HAP-1 (cell line): ENCODE measurements at regions not wholly inside any gene's neighbourhood (a gene's known extent, or its start where the extent isn't known, plus 50 kb on each side); places are given as distances from the start of the nearest gene placed in this dataset.
"Not testable (repeated sequence)": the region's sequence is repeated elsewhere in the genome, so short reads cannot be mapped to it uniquely, and the experiment has no call there.

Experiments used
- DNase-seq, 2 experiments: peaks; one replicate each; pipeline ENCODE4 v3.0.0-alpha.2; 2016 to 2020; ENCODE audit warnings: low spot score in 2 of 2
- H3K27me3 ChIP-seq: fragments of 250-450 bp; sonication (Bioruptor Pico); 2 replicates; pipeline ENCODE4 v1.5.1; 2020; ENCODE audit warnings: low read depth, mild to moderate bottlenecking, moderate library complexity
- H3K36me3 ChIP-seq: fragments of 250-450 bp; sonication (Bioruptor Pico); replicated peaks from 2 replicates; pipeline ENCODE4 v1.5.1; 2020; ENCODE audit warnings: mild to moderate bottlenecking
- H3K4me1 ChIP-seq: fragments of 250-450 bp; sonication (Bioruptor Pico); 2 replicates; pipeline ENCODE4 v1.5.1; 2020; ENCODE audit warnings: mild to moderate bottlenecking
- H3K4me3 ChIP-seq: fragments of 250-450 bp; sonication (Bioruptor Pico); 2 replicates; pipeline ENCODE4 v1.5.1; 2020; ENCODE audit warnings: mild to moderate bottlenecking, moderate library complexity
- H3K9me3 ChIP-seq: fragments of 250-450 bp; sonication (Bioruptor Pico); 2 replicates; pipeline ENCODE4 v1.5.1; 2020; ENCODE audit warnings: mild to moderate bottlenecking, moderate library complexity
- in situ Hi-C: fragments of 300-500 bp; cut with MboI; formaldehyde crosslinking; loops from 3 replicates; pipeline ENCODE4 v1.14.3; 2020; ENCODE audit warnings: low sequenced_read_pairs, inconsistent platforms, mixed read lengths

DNA sequence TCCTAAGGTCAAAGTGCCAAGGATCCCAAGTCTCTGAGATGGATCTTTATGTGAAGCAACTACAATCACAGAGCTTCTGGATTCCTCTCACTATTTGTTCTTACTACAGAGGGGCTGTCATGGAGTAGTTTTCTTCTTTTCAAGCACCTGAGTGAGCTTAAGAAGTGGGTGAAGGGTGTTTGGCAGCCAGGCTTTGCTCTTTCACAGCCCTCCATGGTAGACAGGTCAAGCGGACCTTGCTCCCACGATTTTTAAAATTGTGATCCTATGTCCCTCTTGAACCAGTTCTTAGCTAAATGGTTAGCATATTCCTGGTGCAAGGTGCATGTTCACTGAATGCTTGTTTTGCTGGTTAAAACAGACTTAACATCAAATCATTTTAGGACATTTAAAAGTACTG is 332.2 kb downstream of the GADD45G start:
- H3K9me3 ChIP-seq, result no peaks in the 10 kb centered on the region; the same call in 1 of the 2 replicates
- in situ Hi-C loops, result no loop called here
- H3K4me1 ChIP-seq, result no peaks in the 10 kb centered on the region
- H3K36me3 ChIP-seq, result no peaks in the 10 kb centered on the region
- no peak for DNase-seq
- no peak overlapping the region for H3K4me3 ChIP-seq
- H3K27me3 ChIP-seq, result peaks cover 10% of the 10 kb centered on the region

GRCh38 chr9:89939181-89939580 is 334.4 kb downstream of the GADD45G start:
- no peaks in the 10 kb centered on the region for H3K36me3 ChIP-seq
- in situ Hi-C loops, result no loop called here
- DNase-seq, result no peak
- no peaks in the 10 kb centered on the region; the same call in 1 of the 2 replicates for H3K9me3 ChIP-seq
- H3K27me3 ChIP-seq, result peaks cover 20% of the 10 kb centered on the region
- H3K4me3 ChIP-seq, result no peak overlapping the region
- H3K4me1 ChIP-seq, result no peaks in the 10 kb centered on the region

DNA sequence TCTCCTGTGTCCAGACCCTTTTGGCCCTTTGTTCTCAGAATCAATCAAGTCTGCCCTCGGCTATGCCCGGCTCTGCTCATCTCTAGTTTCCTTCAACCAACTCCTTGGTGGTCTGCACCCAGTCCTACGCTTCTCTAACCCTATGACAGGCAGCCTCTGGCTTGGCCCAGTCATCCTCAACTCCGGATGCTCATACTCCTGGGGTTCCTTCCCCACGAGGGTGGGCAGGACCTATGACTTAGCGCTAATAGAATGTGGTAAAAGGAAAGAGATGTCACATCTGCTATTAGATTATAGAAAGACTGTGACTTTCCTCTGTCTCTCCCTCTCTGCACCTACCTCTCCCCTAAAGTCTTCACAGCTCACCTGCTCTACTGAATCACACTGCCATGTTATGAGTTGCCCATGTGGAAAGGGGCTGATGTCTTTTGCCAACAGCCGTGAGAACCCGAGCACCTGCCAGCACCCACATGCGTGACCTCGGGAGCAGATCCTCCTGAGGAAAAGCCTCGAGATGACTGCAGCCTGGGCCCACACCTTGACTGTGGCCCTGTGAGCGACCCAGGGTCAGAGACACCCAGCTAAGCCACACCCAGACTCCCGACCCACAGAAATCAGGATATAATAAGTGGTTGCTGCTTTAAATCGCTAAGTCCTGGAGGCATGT is 334.9 kb downstream of the GADD45G start:
- Histone ChIP-seq H3K36me3 (no peaks in the 10 kb centered on the region), H3K4me3 (no peak overlapping the region), H3K27me3 (peaks cover 20% of the 10 kb centered on the region), H3K4me1 (no peaks in the 10 kb centered on the region), H3K9me3 (no peaks in the 10 kb centered on the region; the same call in 1 of the 2 replicates)
- in situ Hi-C loops, result no loop called here
- no peak for DNase-seq

DNA sequence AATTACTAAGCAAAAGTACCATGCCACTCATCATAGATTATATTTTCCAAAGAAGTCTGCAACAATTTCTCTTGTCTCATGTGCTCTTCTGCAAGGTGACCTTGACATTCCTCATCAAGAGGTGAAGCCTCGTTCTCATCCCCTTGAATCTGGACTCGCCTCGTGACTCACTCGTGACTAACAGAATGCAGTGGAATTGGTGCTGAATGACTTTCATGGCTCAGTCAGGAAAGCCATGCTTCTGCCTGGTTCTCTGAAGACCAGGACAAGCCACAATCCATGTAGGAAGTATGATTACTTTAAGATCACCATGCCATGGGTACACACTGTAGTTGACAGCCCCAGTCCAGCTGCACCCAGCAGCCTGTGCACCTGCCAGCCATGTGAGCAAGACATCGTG is 335.8 kb downstream of the GADD45G start:
- no peaks in the 10 kb centered on the region for H3K36me3 ChIP-seq
- no peaks in the 10 kb centered on the region for H3K4me1 ChIP-seq
- in situ Hi-C loops, result no loop called here
- peaks cover 20% of the 10 kb centered on the region for H3K27me3 ChIP-seq
- H3K4me3 ChIP-seq, result no peak overlapping the region
- no peak for DNase-seq
- H3K9me3 ChIP-seq, result no peaks in the 10 kb centered on the region; the same call in 1 of the 2 replicates

DNA sequence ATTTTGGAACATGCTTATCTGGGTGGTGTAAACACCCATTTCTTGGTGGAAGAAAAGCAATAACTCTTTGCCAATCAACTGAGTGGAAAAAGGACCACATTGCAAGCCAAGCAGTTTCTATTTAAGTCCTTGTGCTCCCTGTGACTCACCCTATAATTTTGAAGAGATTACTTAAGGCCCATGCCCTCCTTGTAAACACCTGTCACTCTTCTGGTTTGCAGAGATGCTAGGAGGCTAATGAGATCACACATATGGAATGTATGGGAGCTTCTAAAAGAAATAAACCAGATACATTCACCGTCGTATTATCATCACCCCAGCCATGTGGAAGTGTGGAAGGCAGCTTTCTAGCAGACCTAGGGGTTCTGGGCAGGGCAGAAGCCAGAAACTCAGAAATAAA is 337.1 kb downstream of the GADD45G start:
- in situ Hi-C loops, result no loop called here
- no peak for DNase-seq
- Histone ChIP-seq H3K4me3 (no peak overlapping the region), H3K27me3 (peaks cover 20% of the 10 kb centered on the region), H3K36me3 (no peaks in the 10 kb centered on the region), H3K4me1 (no peaks in the 10 kb centered on the region), H3K9me3 (no peaks in the 10 kb centered on the region; the same call in 1 of the 2 replicates)

- no peaks in the 10 kb centered on the region; the same call in 1 of the 2 replicates for H3K9me3 ChIP-seq
- in situ Hi-C loops, result no loop called here
- H3K36me3 ChIP-seq, result no peaks in the 10 kb centered on the region
- H3K4me3 ChIP-seq, result no peak overlapping the region
- DNase-seq, result no peak
- H3K4me1 ChIP-seq, result no peaks in the 10 kb centered on the region
- H3K27me3 ChIP-seq, result peaks cover 20% of the 10 kb centered on the region
Observed at GRCh38 chr9:89942643-89943042, 337.8 kb downstream of the GADD45G start.

DNA sequence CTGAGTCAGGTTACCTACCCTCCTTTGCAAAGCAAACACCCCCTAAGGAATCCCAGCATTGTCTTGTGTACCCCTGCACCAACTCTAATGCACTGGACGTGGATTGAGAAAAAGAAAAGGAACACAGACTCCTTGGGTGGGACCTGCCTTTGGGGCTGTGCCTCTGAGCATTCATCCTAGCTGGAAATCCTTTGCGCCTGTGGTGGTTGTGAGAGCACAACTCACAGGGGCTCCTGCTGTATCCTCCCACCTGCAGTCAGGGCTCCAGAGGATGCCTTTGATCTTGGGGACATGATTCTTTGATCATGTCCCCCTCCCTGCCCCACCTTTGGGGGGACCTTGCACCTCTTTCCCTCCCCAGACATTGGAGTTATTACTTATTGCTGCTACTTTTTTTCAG is 338.5 kb downstream of the GADD45G start:
- no peak for DNase-seq
- Histone ChIP-seq H3K27me3 (peaks cover 15% of the 10 kb centered on the region), H3K4me3 (no peak overlapping the region), H3K9me3 (no peaks in the 10 kb centered on the region; the same call in 1 of the 2 replicates), H3K4me1 (no peaks in the 10 kb centered on the region), H3K36me3 (no peaks in the 10 kb centered on the region)
- in situ Hi-C loops, result no loop called here

- Histone ChIP-seq H3K4me1 (no peaks in the 10 kb centered on the region), H3K27me3 (peaks cover 14% of the 10 kb centered on the region), H3K9me3 (no peaks in the 10 kb centered on the region; the same call in 1 of the 2 replicates), H3K36me3 (no peaks in the 10 kb centered on the region), H3K4me3 (no peak overlapping the region)
- no peak for DNase-seq
- in situ Hi-C loops, result no loop called here
Observed at GRCh38 chr9:89943728-89944127, 338.9 kb downstream of the GADD45G start.

- peak in 1 of 2 experiments; percentile 25 for DNase-seq
- H3K27me3 ChIP-seq, result peaks cover 11% of the 10 kb centered on the region
- H3K4me1 ChIP-seq, result no peaks in the 10 kb centered on the region
- in situ Hi-C loops, result no loop called here
- H3K36me3 ChIP-seq, result no peaks in the 10 kb centered on the region
- no peaks in the 10 kb centered on the region for H3K9me3 ChIP-seq
- H3K4me3 ChIP-seq, result no peak overlapping the region
Observed at GRCh38 chr9:89945133-89945532, 340.3 kb downstream of the GADD45G start.

GRCh38 chr9:89946741-89947140 is 341.9 kb downstream of the GADD45G start:
- H3K27me3 ChIP-seq, result peaks cover 11% of the 10 kb centered on the region
- no peaks in the 10 kb centered on the region for H3K4me1 ChIP-seq
- H3K9me3 ChIP-seq, result no peaks in the 10 kb centered on the region
- in situ Hi-C loops, result no loop called here
- no peak for DNase-seq
- H3K36me3 ChIP-seq, result no peaks in the 10 kb centered on the region
- no peak overlapping the region for H3K4me3 ChIP-seq

DNA sequence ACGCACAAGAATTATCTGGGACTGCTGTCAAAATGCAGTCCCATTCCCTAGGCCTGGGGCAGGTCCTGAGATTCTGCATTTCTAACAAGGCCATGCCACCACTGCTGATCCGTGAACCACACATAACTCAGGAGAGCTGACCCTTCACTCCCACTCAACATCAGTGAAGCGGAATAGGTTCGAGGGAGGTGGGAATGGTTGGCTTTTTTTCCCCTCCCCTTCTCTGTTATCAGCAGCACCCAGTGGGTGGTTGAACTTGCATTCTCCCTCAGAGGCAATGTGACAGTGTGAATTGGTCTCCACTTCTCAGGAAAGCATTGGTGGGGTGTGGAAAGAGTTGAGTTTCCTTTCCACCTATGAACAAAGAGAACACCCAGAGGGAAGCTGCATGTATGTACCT is 344.3 kb downstream of the GADD45G start:
- H3K27me3 ChIP-seq, result no peaks in the 10 kb centered on the region; the same call in 1 of the 2 replicates
- DNase-seq, result no peak
- H3K4me1 ChIP-seq, result no peaks in the 10 kb centered on the region
- H3K36me3 ChIP-seq, result no peaks in the 10 kb centered on the region
- H3K4me3 ChIP-seq, result no peak overlapping the region
- no peaks in the 10 kb centered on the region for H3K9me3 ChIP-seq
- in situ Hi-C loops, result no loop called here

- no peak for DNase-seq
- Histone ChIP-seq H3K36me3 (no peaks in the 10 kb centered on the region), H3K27me3 (no peaks in the 10 kb centered on the region), H3K4me1 (no peaks in the 10 kb centered on the region), H3K9me3 (no peaks in the 10 kb centered on the region), H3K4me3 (no peak overlapping the region)
- in situ Hi-C loops, result no loop called here
Observed at GRCh38 chr9:89951675-89952074, 346.9 kb downstream of the GADD45G start.

DNA sequence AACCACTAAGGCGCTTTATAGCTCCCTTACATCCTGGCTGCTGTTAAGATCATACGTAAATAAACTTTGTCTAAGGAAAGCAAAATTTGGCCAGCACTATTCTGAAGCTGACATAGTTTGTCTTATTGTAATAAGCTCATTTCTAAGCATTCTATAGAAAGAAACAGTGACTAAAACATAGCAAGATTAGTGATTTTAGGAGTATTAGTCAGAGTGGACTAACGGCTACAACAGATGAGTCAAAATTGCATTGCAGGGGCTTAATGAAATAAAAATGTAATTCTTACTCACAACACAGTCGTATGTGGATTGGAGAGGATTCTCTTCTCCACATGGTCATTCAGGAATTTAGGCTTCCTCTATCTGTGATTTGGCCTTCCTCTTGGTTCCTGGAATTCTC is 347.6 kb downstream of the GADD45G start:
- H3K36me3 ChIP-seq, result no peaks in the 10 kb centered on the region
- H3K27me3 ChIP-seq, result no peaks in the 10 kb centered on the region
- no peak overlapping the region for H3K4me3 ChIP-seq
- DNase-seq, result no peak
- in situ Hi-C loops, result no loop called here
- no peaks in the 10 kb centered on the region for H3K4me1 ChIP-seq
- H3K9me3 ChIP-seq, result no peaks in the 10 kb centered on the region

GRCh38 chr9:89953263-89953662 is 348.5 kb downstream of the GADD45G start:
- H3K4me3 ChIP-seq, DNase-seq, H3K36me3 ChIP-seq, H3K9me3 ChIP-seq, H3K27me3 ChIP-seq, in situ Hi-C loops, H3K4me1 ChIP-seq: not testable (repeated sequence)
